Mucosa of rectum (tissue), 2 donors: ENCODE measurements at regions not wholly inside any gene's neighbourhood (a gene's known extent, or its start where the extent isn't known, plus 50 kb on each side); places are given as distances from the start of the nearest gene placed in this dataset.

Experiments
- H3K27ac ChIP-seq, 2 donors: one replicate each; pipeline ENCODE4 v1.7.0; 2013; ENCODE audit warnings: inconsistent platforms in 2 of 2, low read depth in 2 of 2, low read length in 2 of 2
- H3K27me3 ChIP-seq, 2 donors: one replicate each; pipeline ENCODE4 v1.7.0; 2013; ENCODE audit warnings: low read length in 2 of 2; ENCODE audit not compliant: control insufficient read depth in 2 of 2, insufficient read depth in 2 of 2
- H3K36me3 ChIP-seq, 2 donors: one replicate each; pipeline ENCODE4 v1.7.0; 2013; ENCODE audit warnings: low read length in 2 of 2; ENCODE audit not compliant: control insufficient read depth in 2 of 2, insufficient read depth in 2 of 2
- H3K4me1 ChIP-seq, 2 donors: one replicate each; pipeline ENCODE4 v1.7.0; 2013; ENCODE audit warnings: low read length in 2 of 2, mild to moderate bottlenecking in 1 of 2; ENCODE audit not compliant: control insufficient read depth in 2 of 2, insufficient read depth in 2 of 2
- H3K4me3 ChIP-seq, 2 donors: one replicate each; pipeline ENCODE4 v1.7.0; 2013; ENCODE audit warnings: low read length in 2 of 2
- H3K9ac ChIP-seq, 2 donors: one replicate each; pipeline ENCODE4 v1.7.0; 2013; ENCODE audit warnings: low read length in 2 of 2, low read depth in 1 of 2, mild to moderate bottlenecking in 1 of 2
- H3K9me3 ChIP-seq, 2 donors: one replicate each; pipeline ENCODE4 v1.7.0; 2013; ENCODE audit warnings: low read length in 2 of 2; ENCODE audit not compliant: control insufficient read depth in 2 of 2
- donor health status: healthy.
- donor health status: Normal muscosa, but diverticular disease.

DNA sequence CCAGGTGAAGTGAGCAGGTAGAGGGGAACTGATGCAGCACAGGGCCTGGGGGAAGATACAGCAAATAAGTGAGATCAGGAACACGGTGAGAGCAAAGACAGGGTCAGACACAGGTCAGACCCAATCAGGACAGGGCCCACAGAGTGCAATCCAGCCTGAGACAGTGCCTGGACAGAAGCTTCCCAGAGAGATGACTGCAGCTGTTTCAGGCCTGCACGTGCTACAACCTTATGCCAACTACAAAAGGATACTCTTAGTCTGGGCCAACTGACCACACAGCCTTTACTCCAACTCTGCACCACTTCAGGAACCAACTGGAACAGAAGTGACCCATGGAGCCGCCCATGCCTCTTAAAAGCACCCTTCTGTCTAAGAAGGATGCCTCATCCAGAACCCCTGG, 228.0 kb downstream of the TOMM20 start:
- Histone ChIP-seq H3K36me3 (no peaks in the 10 kb centered on the region), H3K9ac (no peak overlapping the region), H3K27me3 (no peaks in the 10 kb centered on the region), H3K9me3 (no peaks in the 10 kb centered on the region), H3K27ac (no peak overlapping the region), H3K4me3 (no peak overlapping the region), H3K4me1 (peaks cover 13 to 18% of the 10 kb centered on the region in 2 donors)

DNA sequence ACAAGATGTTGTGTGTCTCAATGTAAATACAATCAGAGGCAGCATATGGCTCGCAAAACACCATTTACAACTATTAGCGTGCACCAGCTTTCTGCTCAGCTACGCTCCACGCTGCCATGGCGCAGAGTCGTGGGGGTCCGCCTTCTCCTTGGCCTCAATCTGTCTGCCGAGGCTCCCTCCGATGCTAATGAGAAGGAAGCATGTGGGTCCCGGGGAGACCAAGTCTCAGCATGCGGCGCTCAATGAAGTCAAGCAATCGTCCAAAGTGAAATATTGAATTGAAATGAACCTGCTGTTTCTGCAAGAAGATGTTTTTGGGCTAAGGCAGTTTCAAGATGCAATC, 228.9 kb downstream of the TOMM20 start:
- Histone ChIP-seq H3K36me3 (no peaks in the 10 kb centered on the region), H3K4me3 (no peak overlapping the region), H3K27me3 (no peaks in the 10 kb centered on the region), H3K4me1 (peaks cover 15 to 18% of the 10 kb centered on the region in 2 donors), H3K27ac (peak overlapping the region in 1 of 2 donors; percentile 32), H3K9ac (no peak overlapping the region), H3K9me3 (no peaks in the 10 kb centered on the region)

DNA sequence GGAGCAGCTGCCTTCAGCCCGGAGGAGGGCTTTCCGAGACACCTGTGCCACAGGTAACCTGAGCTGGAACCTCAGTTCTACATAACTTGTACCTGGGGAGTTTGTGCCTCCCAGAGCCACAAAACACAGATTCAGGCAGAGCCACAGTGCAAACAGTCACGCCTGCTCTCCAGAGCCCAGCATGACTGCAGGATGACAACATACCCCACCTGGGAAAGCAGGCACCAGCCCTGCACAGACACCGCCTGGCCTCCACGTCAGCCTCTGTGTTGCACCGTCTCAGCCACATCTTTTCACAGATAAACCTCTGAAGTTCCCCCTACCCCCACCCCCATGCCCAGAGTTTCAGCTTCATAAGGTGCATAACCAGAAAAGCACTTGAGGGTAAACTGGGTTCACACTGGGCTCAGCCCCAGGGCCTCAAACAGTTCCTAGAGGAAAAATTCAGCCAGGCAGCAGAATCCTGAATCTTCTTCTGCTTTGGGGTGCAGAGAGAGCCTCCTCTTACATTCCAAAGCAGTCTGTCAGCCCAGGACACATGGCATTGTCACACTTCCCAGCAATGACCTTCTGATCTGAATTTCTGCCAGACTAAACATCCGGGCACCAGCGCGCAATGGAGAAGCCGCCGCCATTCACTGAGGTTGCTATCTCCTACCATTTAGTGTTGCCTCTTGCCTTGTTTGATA, 229.5 kb downstream of the TOMM20 start:
- H3K27ac ChIP-seq, result peak overlapping the region; percentile 32
- no peaks in the 10 kb centered on the region for H3K9me3 ChIP-seq
- H3K27me3 ChIP-seq, result no peaks in the 10 kb centered on the region
- no peak overlapping the region for H3K4me3 ChIP-seq
- H3K36me3 ChIP-seq, result no peaks in the 10 kb centered on the region
- peak overlapping the region; percentile 26 to 45 for H3K9ac ChIP-seq
- H3K4me1 ChIP-seq, result peaks cover 18 to 19% of the 10 kb centered on the region in 2 donors

DNA sequence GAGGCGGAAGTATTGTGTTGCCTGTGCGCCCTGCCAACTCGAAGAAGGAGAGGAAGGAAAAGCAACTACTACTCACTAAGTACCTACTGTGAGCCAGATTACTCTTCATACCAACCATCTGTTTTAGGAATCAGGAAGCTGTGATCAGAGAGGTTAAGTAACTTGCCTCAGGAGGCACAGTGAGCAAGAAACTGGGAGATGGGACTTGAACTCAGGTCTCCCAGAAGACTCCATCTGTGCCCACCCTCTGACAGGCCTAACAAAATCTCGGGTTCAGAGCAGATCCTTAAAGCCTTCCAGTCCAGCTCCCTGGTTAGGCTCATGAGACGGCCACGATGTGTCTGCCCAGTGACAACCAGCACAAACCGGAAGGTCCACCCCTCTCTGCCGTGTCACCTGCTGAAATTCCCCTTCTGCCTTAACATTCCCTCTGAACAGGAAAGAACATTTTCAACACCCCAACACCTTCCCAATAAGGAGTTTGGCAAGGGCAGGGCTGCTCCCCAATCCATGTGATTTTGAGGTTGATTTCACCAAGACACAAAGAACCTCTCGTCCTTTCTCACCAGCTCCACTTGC, 230.1 kb downstream of the TOMM20 start:
- H3K36me3 ChIP-seq, result no peaks in the 10 kb centered on the region
- no peaks in the 10 kb centered on the region for H3K9me3 ChIP-seq
- H3K4me3 ChIP-seq, result no peak overlapping the region
- peak overlapping the region; percentile 32 for H3K27ac ChIP-seq
- peak overlapping the region; percentile 26 to 45 for H3K9ac ChIP-seq
- H3K4me1 ChIP-seq, result peaks cover 18 to 21% of the 10 kb centered on the region in 2 donors
- H3K27me3 ChIP-seq, result no peaks in the 10 kb centered on the region

DNA sequence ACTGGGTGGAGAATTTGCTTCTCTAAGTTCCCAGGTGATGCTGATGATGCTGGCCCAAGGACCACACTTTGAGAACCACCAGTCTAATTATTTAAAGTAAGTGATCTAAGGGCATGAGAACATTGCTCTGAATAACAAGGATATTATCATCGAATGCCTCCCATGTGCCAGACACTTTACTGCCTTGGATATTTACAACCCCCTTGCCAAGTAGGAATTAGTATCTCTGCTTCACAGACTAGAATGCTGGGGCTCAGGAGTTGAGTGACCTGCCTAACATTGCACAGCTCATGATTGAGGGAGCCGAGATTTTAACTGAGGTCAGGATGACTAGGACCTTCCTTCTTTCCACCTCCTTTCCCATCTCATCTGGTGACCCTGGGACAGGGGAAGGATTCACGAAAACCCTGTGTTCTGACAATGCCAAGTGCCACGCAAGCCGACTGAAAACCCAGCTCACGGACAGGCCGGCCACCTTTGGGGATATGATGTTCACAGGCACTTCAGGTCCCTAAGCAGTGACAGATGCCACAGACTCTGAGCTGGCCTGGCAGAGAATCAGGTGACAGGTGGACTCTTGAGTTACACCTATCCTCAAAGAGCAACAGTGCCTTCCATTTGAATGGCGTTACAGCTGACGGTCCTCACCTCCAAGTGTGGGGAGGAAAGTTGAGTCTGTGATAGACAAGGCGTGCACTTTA, 230.7 kb downstream of the TOMM20 start:
- no peak overlapping the region for H3K27ac ChIP-seq
- no peaks in the 10 kb centered on the region for H3K36me3 ChIP-seq
- H3K4me3 ChIP-seq, result no peak overlapping the region
- H3K4me1 ChIP-seq, result peaks cover 18 to 21% of the 10 kb centered on the region in 2 donors
- H3K9ac ChIP-seq, result no peak overlapping the region
- H3K9me3 ChIP-seq, result no peaks in the 10 kb centered on the region
- H3K27me3 ChIP-seq, result no peaks in the 10 kb centered on the region

DNA sequence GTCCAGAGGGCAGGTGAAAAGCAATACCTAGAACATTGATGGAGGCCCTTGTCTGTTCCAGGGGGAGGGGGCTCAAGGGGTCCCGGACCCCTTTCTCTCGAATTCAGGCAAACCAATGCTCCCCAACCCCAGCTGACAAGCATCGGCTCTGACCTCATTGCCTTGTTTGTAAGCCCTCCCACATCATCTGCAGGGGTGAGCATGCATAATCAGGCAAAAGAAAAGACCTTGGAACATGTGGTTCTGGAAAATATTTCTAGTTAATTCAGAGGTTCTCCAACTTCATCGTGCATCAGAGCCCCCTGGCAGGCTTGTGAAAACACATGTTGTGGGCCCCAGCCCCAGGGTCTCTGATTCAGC, 231.3 kb downstream of the TOMM20 start:
- Histone ChIP-seq H3K4me1 (peaks cover 18 to 21% of the 10 kb centered on the region in 2 donors), H3K27me3 (no peaks in the 10 kb centered on the region), H3K9me3 (no peaks in the 10 kb centered on the region), H3K4me3 (no peak overlapping the region), H3K27ac (no peak overlapping the region), H3K9ac (no peak overlapping the region), H3K36me3 (no peaks in the 10 kb centered on the region)

DNA sequence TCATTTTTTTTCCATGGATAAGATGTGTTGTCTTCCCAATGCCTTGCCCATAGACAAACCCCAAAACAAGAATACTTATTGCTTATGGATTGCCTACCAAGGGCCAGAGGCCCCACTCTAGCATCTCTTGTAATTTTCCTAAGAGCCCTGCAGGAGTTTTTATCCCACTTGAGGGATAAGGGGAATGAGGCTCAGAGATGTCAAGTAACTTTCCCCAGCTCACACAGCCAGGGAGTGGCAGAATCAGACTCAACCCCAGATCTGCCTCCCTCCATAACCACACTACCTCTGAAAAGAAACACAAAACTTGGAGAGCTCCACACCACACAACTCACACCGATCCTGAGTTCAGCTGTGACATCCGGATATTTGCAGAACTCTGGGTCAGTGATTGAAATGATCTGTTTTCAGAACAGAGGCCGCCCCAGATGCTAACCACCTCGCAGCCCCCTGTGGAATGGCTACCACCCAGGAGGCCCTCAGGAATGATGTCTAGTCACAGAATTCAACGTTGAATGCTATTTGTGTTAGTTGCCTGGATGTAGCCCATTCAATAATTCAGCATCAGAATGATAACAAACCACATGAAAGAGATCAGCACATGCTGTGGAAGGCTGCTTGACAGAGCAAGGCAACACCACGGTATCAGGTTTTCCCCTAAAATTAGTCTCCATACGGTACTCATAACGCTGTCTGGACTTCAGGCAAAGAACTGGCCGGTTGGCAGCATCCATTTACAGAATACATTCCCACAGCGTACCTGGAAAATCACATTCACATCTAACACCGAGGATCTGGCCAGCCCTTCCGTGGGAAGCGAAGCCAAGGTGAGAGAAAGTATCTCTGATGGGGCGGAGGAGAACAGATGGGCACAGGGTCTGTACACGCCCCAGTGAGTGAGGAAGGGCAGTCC, 231.9 kb downstream of the TOMM20 start:
- Histone ChIP-seq H3K9ac (no peak overlapping the region), H3K27me3 (no peaks in the 10 kb centered on the region), H3K4me3 (no peak overlapping the region), H3K27ac (no peak overlapping the region), H3K36me3 (no peaks in the 10 kb centered on the region), H3K9me3 (no peaks in the 10 kb centered on the region), H3K4me1 (peaks cover 18 to 21% of the 10 kb centered on the region in 2 donors)

DNA sequence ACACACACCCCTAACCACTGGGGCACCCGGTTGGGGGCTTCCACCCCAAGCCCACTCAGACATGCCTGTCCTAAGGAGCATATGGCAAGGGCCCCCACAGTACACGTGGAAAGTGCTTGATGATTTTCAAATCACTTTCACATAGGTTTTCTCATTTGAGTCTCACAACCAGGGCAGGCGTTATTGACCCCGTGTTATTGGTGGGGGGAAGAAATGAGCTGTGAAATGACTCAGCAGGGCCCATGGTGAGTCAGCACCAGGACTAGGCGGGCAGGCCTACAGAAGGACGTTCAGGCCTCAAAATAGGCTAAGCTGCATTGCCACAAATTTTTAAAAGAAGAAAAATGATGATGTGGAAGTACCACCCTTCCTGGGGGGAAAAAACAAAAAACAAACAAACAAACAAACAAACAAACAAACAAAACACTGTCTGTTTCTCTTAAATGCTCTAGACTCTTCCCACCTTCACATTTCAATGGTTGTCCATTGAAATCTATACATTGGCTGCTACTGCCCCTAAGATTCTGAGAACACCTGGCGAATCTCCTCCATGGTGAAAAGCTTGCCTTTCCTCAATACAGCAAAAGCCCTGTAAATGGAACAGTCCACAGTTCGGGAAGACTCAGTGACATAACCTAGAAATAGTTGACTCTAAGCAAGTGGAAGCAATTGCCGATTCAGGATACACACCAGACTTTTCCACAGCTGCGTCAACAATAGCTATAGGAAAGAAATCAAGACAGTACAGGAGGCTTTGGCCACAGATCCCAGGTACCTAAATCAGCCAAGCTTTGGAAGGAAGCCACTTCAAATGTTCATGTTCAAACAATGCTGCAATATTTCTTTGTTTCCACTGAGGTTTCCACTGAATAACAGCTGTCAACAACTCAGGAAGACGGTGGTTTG, 234.7 kb downstream of the TOMM20 start:
- Histone ChIP-seq H3K4me1 (peaks cover 13 to 15% of the 10 kb centered on the region in 2 donors), H3K27me3 (no peaks in the 10 kb centered on the region), H3K27ac (peak overlapping the region; percentile 43 to 55), H3K9ac (no peak overlapping the region), H3K9me3 (no peaks in the 10 kb centered on the region), H3K36me3 (no peaks in the 10 kb centered on the region), H3K4me3 (no peak overlapping the region)

DNA sequence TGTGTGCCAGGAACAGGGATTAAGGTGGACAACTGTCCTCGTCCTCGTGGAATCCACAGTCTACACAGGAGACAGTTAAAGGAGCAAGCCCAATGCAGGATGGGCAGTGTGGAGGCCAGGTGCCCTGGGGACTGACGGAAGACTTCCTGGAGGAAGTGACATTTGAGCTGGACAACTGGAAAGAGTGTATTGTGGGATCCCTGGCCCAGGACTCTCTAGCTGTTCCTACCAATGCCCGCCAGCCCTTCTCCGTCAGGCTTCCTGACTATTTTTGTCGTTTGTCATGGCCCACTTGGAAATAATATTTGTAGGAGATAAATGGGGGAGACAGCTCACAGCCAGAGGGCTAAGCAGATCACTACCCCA, 235.3 kb downstream of the TOMM20 start:
- no peak overlapping the region for H3K4me3 ChIP-seq
- no peaks in the 10 kb centered on the region for H3K9me3 ChIP-seq
- H3K36me3 ChIP-seq, result no peaks in the 10 kb centered on the region
- H3K27ac ChIP-seq, result peak overlapping the region; percentile 43 to 55
- no peak overlapping the region for H3K9ac ChIP-seq
- H3K27me3 ChIP-seq, result no peaks in the 10 kb centered on the region
- peaks cover 8 to 9% of the 10 kb centered on the region in 2 donors for H3K4me1 ChIP-seq
